ACC112 (cell line): ENCODE measurements at regions not wholly inside any gene's neighbourhood (a gene's known extent, or its start where the extent isn't known, plus 50 kb on each side); places are given as distances from the start of the nearest gene placed in this dataset.

ENCODE experiments used
- H2AFZ ChIP-seq: fragments of 200-600 bp; sonication (generic); one replicate; pipeline ENCODE4 v1.6.0; 2017; ENCODE audit warnings: antibody characterized with exemption, low read length; ENCODE audit not compliant: unreplicated experiment
- H3K27ac ChIP-seq: fragments of 200-600 bp; sonication (generic); 2 replicates; pipeline ENCODE4 v1.5.1; 2014; ENCODE audit warnings: low read depth, mild to moderate bottlenecking, antibody characterized with exemption, low read length, moderate library complexity
- H3K27me3 ChIP-seq: fragments of 200-600 bp; sonication (generic); 2 replicates; pipeline ENCODE4 v1.6.1; 2014; ENCODE audit warnings: mild to moderate bottlenecking, antibody characterized with exemption, low read length, moderate library complexity, mixed read lengths; ENCODE audit not compliant: insufficient read depth
- H3K36me3 ChIP-seq: fragments of 200-600 bp; sonication (generic); 2 replicates; pipeline ENCODE4 v1.6.1; 2016; ENCODE audit warnings: mild to moderate bottlenecking, antibody characterized with exemption, low read length, moderate library complexity, mixed read lengths; ENCODE audit not compliant: insufficient read depth
- H3K4me1 ChIP-seq: fragments of 200-600 bp; sonication (generic); one replicate; pipeline ENCODE4 v1.6.1; 2016; ENCODE audit warnings: low read length, mixed read lengths; ENCODE audit not compliant: insufficient read depth, unreplicated experiment, control insufficient read depth
- H3K4me3 ChIP-seq: fragments of 200-600 bp; sonication (generic); 2 replicates; pipeline ENCODE4 v1.5.1; 2014; ENCODE audit warnings: mild to moderate bottlenecking, low read depth, low read length
- H3K79me2 ChIP-seq: fragments of 200-600 bp; sonication (generic); one replicate; pipeline ENCODE4 v1.6.0; 2016; ENCODE audit warnings: low read length; ENCODE audit not compliant: control insufficient read depth, unreplicated experiment, insufficient read depth

DNA sequence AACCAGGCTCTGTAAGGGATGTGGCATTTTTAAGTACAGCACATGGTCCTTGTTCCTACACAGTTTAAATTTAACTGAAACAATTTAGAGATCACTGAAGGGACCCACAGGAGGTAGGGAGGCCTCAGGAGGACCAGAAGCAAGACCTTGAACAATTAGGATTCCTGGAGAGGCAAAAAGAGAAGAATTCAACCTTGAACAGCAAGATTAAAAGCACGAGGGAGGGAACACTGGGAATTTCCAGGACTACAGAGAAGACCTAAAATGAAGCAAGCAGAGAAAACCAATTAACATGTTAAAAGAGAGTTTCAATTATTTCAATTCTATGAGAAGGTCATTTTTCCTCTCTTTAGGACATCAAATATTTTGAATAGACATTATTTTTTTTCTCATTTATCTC is 160.3 kb downstream of the KCTD12 start:
- Histone ChIP-seq H3K27me3 (no peaks in the 10 kb centered on the region), H2AFZ (no peak overlapping the region), H3K79me2 (no peaks in the 10 kb centered on the region), H3K27ac (peak overlapping the region; percentile 72), H3K4me1 (peaks cover 30% of the 10 kb centered on the region), H3K36me3 (no peaks in the 10 kb centered on the region), H3K4me3 (no peak overlapping the region)

DNA sequence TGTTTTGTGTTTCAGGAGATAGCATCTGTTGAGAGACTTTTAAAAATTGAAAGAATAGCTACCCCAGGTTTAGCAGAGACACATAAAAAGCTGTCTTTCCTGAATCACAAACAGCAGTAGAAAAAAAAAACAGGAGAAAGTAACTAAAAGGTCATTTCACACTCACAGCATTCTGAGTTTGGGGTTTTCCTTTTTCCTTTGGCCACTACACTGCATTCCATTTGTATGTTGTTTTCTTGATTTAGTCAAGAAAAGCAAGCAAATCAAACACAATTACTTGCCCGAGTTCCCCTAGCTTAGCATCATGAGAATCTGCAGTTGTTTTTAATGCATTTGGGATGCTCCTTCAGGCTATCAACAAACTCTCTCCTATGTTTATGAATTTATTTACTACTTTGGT is 161.0 kb downstream of the KCTD12 start:
- no peak overlapping the region for H2AFZ ChIP-seq
- peak overlapping the region; percentile 72 for H3K27ac ChIP-seq
- H3K36me3 ChIP-seq, result no peaks in the 10 kb centered on the region
- H3K4me1 ChIP-seq, result peaks cover 25% of the 10 kb centered on the region
- H3K79me2 ChIP-seq, result no peaks in the 10 kb centered on the region
- no peak overlapping the region for H3K4me3 ChIP-seq
- H3K27me3 ChIP-seq, result no peaks in the 10 kb centered on the region

- no peak overlapping the region for H3K4me3 ChIP-seq
- H3K27ac ChIP-seq, result peak overlapping the region; percentile 72
- H3K27me3 ChIP-seq, result no peaks in the 10 kb centered on the region
- H3K79me2 ChIP-seq, result no peaks in the 10 kb centered on the region
- H2AFZ ChIP-seq, result no peak overlapping the region
- H3K36me3 ChIP-seq, result no peaks in the 10 kb centered on the region
- peaks cover 25% of the 10 kb centered on the region for H3K4me1 ChIP-seq
Measured at GRCh38 chr13:76724421-76724820, 161.8 kb downstream of the KCTD12 start.

- peak overlapping the region; percentile 72 for H3K27ac ChIP-seq
Measured at GRCh38 chr13:76723551-76724232, 162.5 kb downstream of the KCTD12 start.

GRCh38 chr13:76722782-76723181 is 163.4 kb downstream of the KCTD12 start:
- Histone ChIP-seq H3K27ac (peak overlapping the region; percentile 72), H3K4me3 (no peak overlapping the region), H3K36me3 (no peaks in the 10 kb centered on the region), H2AFZ (no peak overlapping the region), H3K27me3 (no peaks in the 10 kb centered on the region), H3K4me1 (peaks cover 25% of the 10 kb centered on the region), H3K79me2 (no peaks in the 10 kb centered on the region)

More at GRCh38 chr13:76723551-76724232, 162.5 kb downstream of the KCTD12 start:
- Histone ChIP-seq H3K27me3 (no peaks in the 10 kb centered on the region), H3K4me1 (peaks cover 25% of the 10 kb centered on the region), H3K4me3 (no peak overlapping the region), H2AFZ (no peak overlapping the region), H3K36me3 (no peaks in the 10 kb centered on the region), H3K79me2 (no peaks in the 10 kb centered on the region)

DNA sequence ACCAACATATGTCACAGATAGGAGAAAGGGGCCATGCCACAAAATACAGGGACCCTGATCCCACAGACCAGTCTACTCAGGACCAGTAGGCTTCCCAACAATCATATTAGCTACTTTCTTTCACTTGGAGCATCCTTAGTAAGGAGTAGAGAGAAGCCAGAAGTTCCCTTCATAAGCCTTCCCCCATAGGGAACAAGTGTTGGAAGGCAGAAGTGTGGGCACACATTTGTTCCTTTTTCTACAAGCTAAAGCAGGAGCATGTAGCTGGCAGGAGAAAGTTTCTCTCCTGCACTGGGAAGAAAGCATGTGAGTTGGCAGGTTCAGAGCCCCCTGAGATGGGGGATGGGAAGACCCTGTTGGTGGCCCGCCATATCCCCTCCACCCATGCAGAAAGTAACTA is 165.4 kb downstream of the KCTD12 start:
- Histone ChIP-seq H3K27me3 (no peaks in the 10 kb centered on the region), H2AFZ (no peak overlapping the region)

GRCh38 chr13:76720416-76720815 is 165.8 kb downstream of the KCTD12 start:
- no peaks in the 10 kb centered on the region for H3K79me2 ChIP-seq
- no peaks in the 10 kb centered on the region for H3K36me3 ChIP-seq
- H3K4me3 ChIP-seq, result no peak overlapping the region
- no peaks in the 10 kb centered on the region for H3K27me3 ChIP-seq
- H3K4me1 ChIP-seq, result peaks cover 20% of the 10 kb centered on the region
- no peak overlapping the region for H3K27ac ChIP-seq
- H2AFZ ChIP-seq, result no peak overlapping the region

More for the DNA sequence above, 165.4 kb downstream of the KCTD12 start:
- no peak overlapping the region for H3K4me3 ChIP-seq
- peaks cover 24% of the 10 kb centered on the region for H3K4me1 ChIP-seq
- no peaks in the 10 kb centered on the region for H3K36me3 ChIP-seq
- H3K27ac ChIP-seq, result no peak overlapping the region
- no peaks in the 10 kb centered on the region for H3K79me2 ChIP-seq

GRCh38 chr13:76719955-76720354 is 166.2 kb downstream of the KCTD12 start:
- Histone ChIP-seq H3K36me3 (no peaks in the 10 kb centered on the region), H3K27ac (no peak overlapping the region), H3K4me1 (peaks cover 17% of the 10 kb centered on the region), H3K79me2 (no peaks in the 10 kb centered on the region), H3K4me3 (no peak overlapping the region), H2AFZ (no peak overlapping the region), H3K27me3 (no peaks in the 10 kb centered on the region)

DNA sequence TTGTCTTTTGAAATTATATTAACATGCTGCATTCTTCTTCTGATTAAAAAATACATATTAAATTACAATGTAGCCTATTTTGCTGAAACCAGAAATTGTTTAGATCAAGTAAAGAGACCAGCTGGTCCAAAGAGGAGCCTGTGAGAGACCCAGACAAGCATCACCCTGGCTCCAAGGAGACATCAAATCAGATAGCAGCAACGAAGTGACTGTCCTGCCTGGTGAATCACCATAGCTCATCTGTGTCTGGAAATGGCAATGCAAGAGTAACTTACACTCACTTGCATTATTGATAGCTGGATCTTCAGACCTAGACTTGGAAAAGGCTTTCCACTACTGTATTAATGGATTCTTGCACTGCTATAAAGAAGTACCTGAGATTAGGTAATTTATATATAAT is 169.1 kb downstream of the KCTD12 start:
- no peaks in the 10 kb centered on the region for H3K27me3 ChIP-seq
- no peak overlapping the region for H3K27ac ChIP-seq
- no peaks in the 10 kb centered on the region for H3K79me2 ChIP-seq
- H2AFZ ChIP-seq, result no peak overlapping the region
- H3K36me3 ChIP-seq, result no peaks in the 10 kb centered on the region
- H3K4me1 ChIP-seq, result peaks cover under 1% of the 10 kb centered on the region
- no peak overlapping the region for H3K4me3 ChIP-seq

DNA sequence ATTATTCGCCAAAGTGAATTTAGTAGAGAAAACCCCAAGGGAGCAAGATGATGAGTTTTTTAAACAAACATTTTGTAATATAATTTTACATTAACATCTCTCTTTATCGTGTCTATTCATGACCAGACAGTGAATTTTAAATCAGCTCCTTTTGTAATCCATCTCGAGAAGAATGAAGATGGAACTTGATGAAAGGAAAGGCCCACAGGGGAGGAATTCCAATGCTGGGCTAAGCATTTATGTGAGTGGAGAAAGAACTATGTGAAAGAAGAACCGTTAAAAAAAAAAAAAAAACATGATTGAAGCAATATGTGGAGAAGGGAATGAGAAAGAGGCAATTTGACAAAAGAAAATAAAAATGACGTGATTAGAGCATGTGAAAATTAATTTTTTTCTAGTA is 170.6 kb downstream of the KCTD12 start:
- peaks cover 12% of the 10 kb centered on the region for H3K4me1 ChIP-seq
- H3K27me3 ChIP-seq, result no peaks in the 10 kb centered on the region
- no peak overlapping the region for H3K4me3 ChIP-seq
- H3K36me3 ChIP-seq, result no peaks in the 10 kb centered on the region
- no peak overlapping the region for H3K27ac ChIP-seq
- H2AFZ ChIP-seq, result no peak overlapping the region
- H3K79me2 ChIP-seq, result no peaks in the 10 kb centered on the region

GRCh38 chr13:76715075-76715474 is 171.1 kb downstream of the KCTD12 start:
- no peaks in the 10 kb centered on the region for H3K36me3 ChIP-seq
- no peak overlapping the region for H3K4me3 ChIP-seq
- H2AFZ ChIP-seq, result peak overlapping the region; percentile 18
- no peaks in the 10 kb centered on the region for H3K27me3 ChIP-seq
- no peaks in the 10 kb centered on the region for H3K79me2 ChIP-seq
- H3K4me1 ChIP-seq, result peaks cover 13% of the 10 kb centered on the region
- no peak overlapping the region for H3K27ac ChIP-seq
